Liver (tissue), 8 donors: ENCODE measurements at regions not wholly inside any gene's neighbourhood (a gene's known extent, or its start where the extent isn't known, plus 50 kb on each side); places are given as distances from the start of the nearest gene placed in this dataset.
"Not testable (repeated sequence)": the region's sequence is repeated elsewhere in the genome, so short reads cannot be mapped to it uniquely, and the experiment has no call there.

Source experiments
- DNase-seq: peaks from one replicate; pipeline ENCODE4 v3.0.0-alpha.2; 2017; ENCODE audit warnings: low spot score
- H3K27ac ChIP-seq, 2 donors: one replicate each; pipeline ENCODE4 v1.7.0; 2013; ENCODE audit warnings: inconsistent platforms in 2 of 2, low read length in 2 of 2, control low read depth in 1 of 2, low read depth in 1 of 2, mild to moderate bottlenecking in 1 of 2
- H3K27me3 ChIP-seq, 4 donors: one replicate each; pipeline versions ENCODE4 v1.6.1 to v1.7.0; 2013; ENCODE audit warnings: low read length in 3 of 4, inconsistent platforms in 1 of 4, mild to moderate bottlenecking in 1 of 4, moderate library complexity in 1 of 4; ENCODE audit not compliant: control insufficient read depth in 4 of 4, insufficient read depth in 4 of 4
- H3K36me3 ChIP-seq, 4 donors: one replicate each; pipeline versions ENCODE4 v1.6.1 to v1.7.0; 2013; ENCODE audit warnings: low read length in 3 of 4, mild to moderate bottlenecking in 3 of 4, low read depth in 1 of 4, moderate library complexity in 1 of 4; ENCODE audit not compliant: control insufficient read depth in 4 of 4, insufficient read depth in 3 of 4
- H3K4me1 ChIP-seq, 4 donors: one replicate each; pipeline versions ENCODE4 v1.6.1 to v1.7.0; 2013; ENCODE audit warnings: low read length in 3 of 4, mild to moderate bottlenecking in 3 of 4, moderate library complexity in 1 of 4; ENCODE audit not compliant: control insufficient read depth in 4 of 4, insufficient read depth in 4 of 4
- H3K4me3 ChIP-seq, 3 donors: one replicate each; pipeline versions ENCODE4 v1.6.1 to v1.7.0; 2013; ENCODE audit warnings: low read length in 3 of 3, control low read depth in 1 of 3, low read depth in 1 of 3, mild to moderate bottlenecking in 1 of 3
- H3K9ac ChIP-seq, 2 donors: one replicate each; pipeline ENCODE4 v1.7.0; 2013; ENCODE audit warnings: low read length in 2 of 2, mild to moderate bottlenecking in 2 of 2, moderate library complexity in 2 of 2, control low read depth in 1 of 2, low read depth in 1 of 2
- H3K9me3 ChIP-seq, 4 donors: one replicate each; pipeline versions ENCODE4 v1.6.1 to v1.7.0; 2013; ENCODE audit warnings: low read length in 3 of 4; ENCODE audit not compliant: control insufficient read depth in 4 of 4
- EGR1 ChIP-seq, 2 donors: IDR thresholded peaks; 2 replicates each; pipeline ENCODE4 v1.6.1; 2016 to 2018; ENCODE audit warnings: antibody characterized with exemption in 2 of 2, low read depth in 2 of 2
- FOXA1 ChIP-seq: IDR thresholded peaks from 2 replicates; pipeline ENCODE4 v1.6.1; 2016; ENCODE audit warnings: antibody characterized with exemption
- FOXA2 ChIP-seq: IDR thresholded peaks from 2 replicates; pipeline ENCODE4 v1.6.1; 2016; ENCODE audit warnings: antibody characterized with exemption
- GABPA ChIP-seq, 2 donors: IDR thresholded peaks in 1 of 2; conservative IDR thresholded peaks in 1 of 2; 2 replicates each; pipeline ENCODE4 v1.6.1; 2016; ENCODE audit warnings: antibody characterized with exemption in 2 of 2, mild to moderate bottlenecking in 1 of 2, moderate library complexity in 1 of 2
- HNF4A ChIP-seq, 2 donors: conservative IDR thresholded peaks; 2 replicates each; pipeline ENCODE4 v1.6.1; 2016; ENCODE audit warnings: antibody characterized with exemption in 2 of 2, mild to moderate bottlenecking in 2 of 2
- JUND ChIP-seq, 2 donors: IDR thresholded peaks; 2 replicates each; pipeline ENCODE4 v1.6.1; 2016; ENCODE audit warnings: antibody characterized with exemption in 2 of 2
- NR2F2 ChIP-seq: IDR thresholded peaks from 2 replicates; pipeline ENCODE4 v1.6.1; 2016; ENCODE audit warnings: antibody characterized with exemption
- RAD21 ChIP-seq, 2 donors: IDR thresholded peaks; 2 replicates each; pipeline ENCODE4 v1.6.1; 2016; ENCODE audit warnings: antibody characterized with exemption in 2 of 2, mild to moderate bottlenecking in 2 of 2
- REST ChIP-seq: IDR thresholded peaks from 2 replicates; pipeline ENCODE4 v1.6.1; 2016; ENCODE audit warnings: antibody characterized with exemption, mild to moderate bottlenecking
- RXRA ChIP-seq, 2 donors: IDR thresholded peaks; 2 replicates each; pipeline ENCODE4 v1.6.1; 2017 to 2018; ENCODE audit warnings: antibody characterized with exemption in 2 of 2, mild to moderate bottlenecking in 1 of 2
- SP1 ChIP-seq: IDR thresholded peaks from 2 replicates; pipeline ENCODE4 v1.6.1; 2018; ENCODE audit warnings: antibody characterized with exemption, mild to moderate bottlenecking
- TAF1 ChIP-seq: conservative IDR thresholded peaks from 2 replicates; pipeline ENCODE4 v1.6.1; 2016; ENCODE audit warnings: antibody characterized with exemption, mild to moderate bottlenecking
- YY1 ChIP-seq: IDR thresholded peaks from 2 replicates; pipeline ENCODE4 v1.6.1; 2016; ENCODE audit warnings: antibody characterized with exemption, mild to moderate bottlenecking
- WGBS: extraction: QIAGEN DNeasy Blood & Tissue Kit; methylation state at CpG from one replicate; pipeline ENCODE4 v1.1.7; 2013; 5-methylcytosine and 5-hydroxymethylcytosine counted together
- TF ChIP-seq, protein P1 (sequence below): IDR thresholded peaks from 2 replicates; pipeline ENCODE4 v1.6.1; 2016; ENCODE audit warnings: antibody characterized with exemption
- TF ChIP-seq, protein P2 (sequence below): fragments of 150-350 bp; IDR thresholded peaks from 2 replicates; pipeline ENCODE4 v1.5.1; 2017; ENCODE audit warnings: improper control_type of control experiment, low read depth, low read length; ENCODE audit not compliant: missing input control
- donor health status: healthy.
- donor health status: healthy.
- donor health status: healthy.
- donor health status: healthy.
- donor health status: healthy.

DNA sequence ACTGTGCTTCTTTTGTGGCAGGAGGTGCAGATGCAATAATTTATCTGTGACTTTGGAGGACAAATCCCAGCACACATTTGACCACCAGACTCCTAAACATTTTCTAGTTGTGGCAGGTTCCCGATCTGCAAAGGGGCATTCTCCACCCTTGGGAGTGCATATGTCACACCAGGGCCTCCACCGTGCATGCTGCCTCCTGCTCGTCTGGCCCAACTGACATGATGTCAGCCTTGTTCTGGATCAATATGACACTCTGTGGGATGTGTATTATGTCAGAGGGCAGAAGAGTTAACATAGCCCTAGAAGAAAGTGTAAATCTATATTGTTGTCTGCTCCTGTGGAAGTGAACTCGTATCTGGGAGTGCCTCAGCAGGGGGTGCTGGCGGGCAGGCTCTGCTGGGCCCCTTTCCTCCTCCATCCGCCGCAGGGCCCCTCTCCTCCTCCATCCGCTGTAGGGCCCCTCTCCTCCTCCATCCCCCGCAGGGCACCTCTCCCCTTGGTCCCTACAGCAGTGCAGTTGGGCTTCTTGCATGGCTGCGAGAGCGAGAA is 97.7 kb upstream of the PPP1R26 start:
- 75% methylated on average over 11 of the region's 11 CpGs for WGBS
- Histone ChIP-seq H3K9ac (no peak overlapping the region), H3K4me3 (no peak overlapping the region), H3K4me1 (no peaks in the 10 kb centered on the region), H3K36me3 (no peaks in the 10 kb centered on the region), H3K27ac (no peak overlapping the region), H3K27me3 (peaks cover 0 to 3% (median 0%) of the 10 kb centered on the region in 4 donors), H3K9me3 (peaks cover 0 to 1% (median 0%) of the 10 kb centered on the region in 4 donors)
- no peak for DNase-seq
- TF ChIP-seq GABPA (IDR thresholded peaks at IDR 0.05 in 1 of 2, conservative IDR thresholded peaks at IDR 0.05 in 1 of 2) (no peak), EGR1 (IDR thresholded peaks at IDR 0.05; ENCODE audit: low read depth in 2 of 2) (no peak), HNF4A (conservative IDR thresholded peaks at IDR 0.05) (no peak), NR2F2 (no peak), REST (no peak), RXRA (IDR thresholded peaks at IDR 0.05) (no peak), YY1 (no peak), RAD21 (IDR thresholded peaks at IDR 0.05) (no peak), FOXA1 (no peak), FOXA2 (no peak), TAF1 (no peak), SP1 (no peak)
- TF ChIP-seq, protein P1, sequence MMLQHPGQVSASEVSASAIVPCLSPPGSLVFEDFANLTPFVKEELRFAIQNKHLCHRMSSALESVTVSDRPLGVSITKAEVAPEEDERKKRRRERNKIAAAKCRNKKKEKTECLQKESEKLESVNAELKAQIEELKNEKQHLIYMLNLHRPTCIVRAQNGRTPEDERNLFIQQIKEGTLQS: no peak
- TF ChIP-seq, protein P2, sequence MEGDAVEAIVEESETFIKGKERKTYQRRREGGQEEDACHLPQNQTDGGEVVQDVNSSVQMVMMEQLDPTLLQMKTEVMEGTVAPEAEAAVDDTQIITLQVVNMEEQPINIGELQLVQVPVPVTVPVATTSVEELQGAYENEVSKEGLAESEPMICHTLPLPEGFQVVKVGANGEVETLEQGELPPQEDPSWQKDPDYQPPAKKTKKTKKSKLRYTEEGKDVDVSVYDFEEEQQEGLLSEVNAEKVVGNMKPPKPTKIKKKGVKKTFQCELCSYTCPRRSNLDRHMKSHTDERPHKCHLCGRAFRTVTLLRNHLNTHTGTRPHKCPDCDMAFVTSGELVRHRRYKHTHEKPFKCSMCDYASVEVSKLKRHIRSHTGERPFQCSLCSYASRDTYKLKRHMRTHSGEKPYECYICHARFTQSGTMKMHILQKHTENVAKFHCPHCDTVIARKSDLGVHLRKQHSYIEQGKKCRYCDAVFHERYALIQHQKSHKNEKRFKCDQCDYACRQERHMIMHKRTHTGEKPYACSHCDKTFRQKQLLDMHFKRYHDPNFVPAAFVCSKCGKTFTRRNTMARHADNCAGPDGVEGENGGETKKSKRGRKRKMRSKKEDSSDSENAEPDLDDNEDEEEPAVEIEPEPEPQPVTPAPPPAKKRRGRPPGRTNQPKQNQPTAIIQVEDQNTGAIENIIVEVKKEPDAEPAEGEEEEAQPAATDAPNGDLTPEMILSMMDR: no peak

- no peak overlapping the region for H3K27ac ChIP-seq
- WGBS: 50% methylated on average over 13 of the region's 13 CpGs
- H3K27me3 ChIP-seq: peaks cover 0 to 3% (median 0%) of the 10 kb centered on the region in 4 donors
- H3K9ac ChIP-seq: no peak overlapping the region
- TF ChIP-seq, protein P2: no peak
- no peak for TF ChIP-seq RXRA (IDR thresholded peaks at IDR 0.05)
- no peak for TF ChIP-seq RAD21 (IDR thresholded peaks at IDR 0.05)
- TF ChIP-seq, protein P1: no peak
- no peak for TF ChIP-seq TAF1
- TF ChIP-seq JUND (IDR thresholded peaks at IDR 0.05): no peak
- no peak for TF ChIP-seq EGR1 (IDR thresholded peaks at IDR 0.05; ENCODE audit: low read depth in 2 of 2)
- no peak for TF ChIP-seq GABPA (IDR thresholded peaks at IDR 0.05 in 1 of 2, conservative IDR thresholded peaks at IDR 0.05 in 1 of 2)
- no peaks in the 10 kb centered on the region for H3K4me1 ChIP-seq
- H3K4me3 ChIP-seq: no peak overlapping the region
- H3K9me3 ChIP-seq: peaks cover 0 to 1% (median 0%) of the 10 kb centered on the region in 4 donors
- DNase-seq: no peak
- H3K36me3 ChIP-seq: no peaks in the 10 kb centered on the region
Measured at GRCh38 chr9:135384226-135384625, 95.4 kb upstream of the PPP1R26 start.

DNA sequence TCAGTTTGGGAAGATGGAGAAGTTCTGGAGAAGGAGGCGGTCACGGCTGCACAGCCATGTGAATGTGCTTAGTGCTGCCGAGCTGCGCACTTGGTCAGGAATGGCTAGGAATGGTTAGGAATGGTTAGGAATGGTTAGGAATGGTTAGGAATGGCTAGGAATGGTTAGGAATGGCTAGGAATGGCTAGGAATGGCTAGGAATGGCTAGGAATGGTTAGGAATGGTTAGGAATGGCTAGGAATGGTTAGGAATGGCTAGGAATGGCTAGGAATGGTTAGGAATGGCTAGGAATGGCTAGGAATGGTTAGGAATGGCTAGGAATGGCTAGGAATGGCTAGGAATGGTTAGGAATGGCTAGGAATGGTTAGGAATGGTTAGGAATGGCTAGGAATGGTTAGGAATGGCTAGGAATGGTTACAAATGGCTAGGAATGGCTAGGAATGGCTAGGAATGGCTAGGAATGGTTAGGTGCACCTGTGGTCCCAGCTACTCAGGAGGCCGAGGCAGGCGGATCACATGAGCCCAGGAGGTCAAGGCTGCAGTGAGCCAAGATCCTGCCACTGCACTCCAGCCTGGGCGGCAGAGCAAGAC is 94.7 kb upstream of the PPP1R26 start:
- H3K27me3 ChIP-seq, H3K27ac ChIP-seq, DNase-seq, H3K9me3 ChIP-seq, H3K9ac ChIP-seq, H3K4me3 ChIP-seq, H3K4me1 ChIP-seq, H3K36me3 ChIP-seq: not testable (repeated sequence)
- WGBS: 80% methylated on average over 7 of the region's 7 CpGs
